Nephron progenitor cell (in vitro differentiated cells): ENCODE measurements at regions not wholly inside any gene's neighbourhood (a gene's known extent, or its start where the extent isn't known, plus 50 kb on each side); places are given as distances from the start of the nearest gene placed in this dataset.
A peak's percentile ranks its signal among the peaks of the same experiment; 100 is the strongest.

Source experiments
- DNase-seq: peaks from one replicate; pipeline ENCODE4 v3.0.0; 2021
- H3K27ac Mint-ChIP-seq: 2 replicates; pipeline ENCODE4 v1.8.0; 2021; ENCODE audit warnings: mild to moderate bottlenecking, moderate library complexity, mixed read lengths
- H3K27me3 Mint-ChIP-seq: 2 replicates; pipeline ENCODE4 v1.8.0; 2021; ENCODE audit warnings: mild to moderate bottlenecking, low read depth, mixed read lengths; ENCODE audit not compliant: poor library complexity
- H3K36me3 Mint-ChIP-seq: 2 replicates; pipeline ENCODE4 v1.8.0; 2021; ENCODE audit warnings: low read depth, mixed read lengths
- H3K4me1 Mint-ChIP-seq: 2 replicates; pipeline ENCODE4 v1.8.0; 2021; ENCODE audit warnings: mixed read lengths
- H3K4me3 Mint-ChIP-seq: 2 replicates; pipeline ENCODE4 v1.8.0; 2021; ENCODE audit warnings: mild to moderate bottlenecking, moderate library complexity, mixed read lengths
- H3K9me3 Mint-ChIP-seq: 2 replicates; pipeline ENCODE4 v1.8.0; 2021; ENCODE audit warnings: mild to moderate bottlenecking, moderate library complexity, mixed read lengths
- TF ChIP-seq, protein P1 (sequence below): fragments of 200-600 bp; sonication (generic); IDR thresholded peaks from 2 replicates; pipeline ENCODE4 v1.5.0; 2021; ENCODE audit warnings: antibody characterized with exemption

DNA sequence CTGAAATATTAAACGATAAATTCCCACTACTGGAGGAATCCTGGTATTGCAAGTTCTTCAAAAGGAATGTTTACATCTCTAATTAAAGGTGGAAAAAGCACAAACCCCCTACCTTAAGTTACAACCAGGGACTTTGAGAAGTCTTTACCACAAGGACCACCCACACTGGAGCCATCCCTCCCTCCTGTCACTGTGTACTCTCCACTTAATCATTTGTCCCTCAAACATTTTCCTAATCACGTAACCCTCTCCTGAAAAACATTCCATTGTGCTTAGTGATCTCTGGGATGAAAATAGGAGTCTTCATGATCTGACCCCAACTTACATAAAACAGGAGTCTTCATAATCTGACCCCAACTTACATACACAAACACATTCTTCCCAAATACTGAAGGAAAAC is 85.7 kb downstream of the SUCLG1 start:
- no peaks in the 10 kb centered on the region for H3K36me3 Mint-ChIP-seq
- peaks cover 4% of the 10 kb centered on the region for H3K27me3 Mint-ChIP-seq

DNA sequence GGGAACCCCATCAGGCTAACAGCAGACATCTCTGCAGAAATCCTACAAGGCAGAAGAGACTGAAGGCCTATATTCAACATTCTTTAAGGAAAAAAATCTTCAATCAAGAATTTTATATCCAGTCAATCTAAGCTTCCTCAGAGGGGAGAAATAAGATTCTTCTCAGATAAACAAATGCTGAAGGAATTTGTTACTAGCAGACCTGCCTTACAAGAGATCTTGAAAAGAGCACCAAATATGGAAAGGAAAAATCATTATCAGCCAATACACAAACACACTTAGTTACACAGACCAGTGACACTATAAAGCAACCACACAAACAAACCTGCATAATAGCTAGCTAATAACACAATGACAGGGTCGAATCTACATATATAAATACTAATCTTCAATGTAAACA is 96.5 kb downstream of the SUCLG1 start:
- no peaks in the 10 kb centered on the region for H3K4me1 Mint-ChIP-seq
- no peak overlapping the region for H3K4me3 Mint-ChIP-seq
- no peaks in the 10 kb centered on the region for H3K36me3 Mint-ChIP-seq
- peaks cover 44% of the 10 kb centered on the region for H3K9me3 Mint-ChIP-seq
- no peak overlapping the region for H3K27ac Mint-ChIP-seq
- H3K27me3 Mint-ChIP-seq, result peaks cover 3% of the 10 kb centered on the region
- TF ChIP-seq, protein P1, sequence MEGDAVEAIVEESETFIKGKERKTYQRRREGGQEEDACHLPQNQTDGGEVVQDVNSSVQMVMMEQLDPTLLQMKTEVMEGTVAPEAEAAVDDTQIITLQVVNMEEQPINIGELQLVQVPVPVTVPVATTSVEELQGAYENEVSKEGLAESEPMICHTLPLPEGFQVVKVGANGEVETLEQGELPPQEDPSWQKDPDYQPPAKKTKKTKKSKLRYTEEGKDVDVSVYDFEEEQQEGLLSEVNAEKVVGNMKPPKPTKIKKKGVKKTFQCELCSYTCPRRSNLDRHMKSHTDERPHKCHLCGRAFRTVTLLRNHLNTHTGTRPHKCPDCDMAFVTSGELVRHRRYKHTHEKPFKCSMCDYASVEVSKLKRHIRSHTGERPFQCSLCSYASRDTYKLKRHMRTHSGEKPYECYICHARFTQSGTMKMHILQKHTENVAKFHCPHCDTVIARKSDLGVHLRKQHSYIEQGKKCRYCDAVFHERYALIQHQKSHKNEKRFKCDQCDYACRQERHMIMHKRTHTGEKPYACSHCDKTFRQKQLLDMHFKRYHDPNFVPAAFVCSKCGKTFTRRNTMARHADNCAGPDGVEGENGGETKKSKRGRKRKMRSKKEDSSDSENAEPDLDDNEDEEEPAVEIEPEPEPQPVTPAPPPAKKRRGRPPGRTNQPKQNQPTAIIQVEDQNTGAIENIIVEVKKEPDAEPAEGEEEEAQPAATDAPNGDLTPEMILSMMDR, result no peak
- no peak for DNase-seq

More for the DNA sequence above, 85.7 kb downstream of the SUCLG1 start:
- peaks cover 4% of the 10 kb centered on the region for H3K9me3 Mint-ChIP-seq
- no peak overlapping the region for H3K27ac Mint-ChIP-seq
- no peak for DNase-seq
- H3K4me3 Mint-ChIP-seq, result no peak overlapping the region
- no peaks in the 10 kb centered on the region for H3K4me1 Mint-ChIP-seq
- TF ChIP-seq, protein P1, result no peak

DNA sequence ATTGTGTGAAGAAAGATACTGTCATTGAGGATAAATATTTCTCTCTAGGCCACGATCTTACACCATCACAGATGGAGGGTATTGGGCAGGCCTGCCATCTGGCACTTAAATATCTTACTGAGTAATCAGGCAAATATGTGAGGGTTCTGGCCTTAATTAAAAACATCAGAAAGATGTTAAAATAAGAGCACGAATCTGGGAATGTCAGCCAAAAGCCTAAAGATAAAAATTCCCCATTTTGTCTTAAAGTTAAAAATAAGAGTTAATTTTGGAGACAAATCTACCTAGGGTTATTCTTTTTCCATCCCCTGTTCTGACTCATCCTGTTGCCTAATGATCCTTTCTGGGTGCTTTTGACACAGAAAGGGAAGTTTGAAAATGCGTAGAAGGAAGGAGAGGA is 121.0 kb downstream of the SUCLG1 start:
- TF ChIP-seq, protein P1, result no peak
- H3K27ac Mint-ChIP-seq, result no peak overlapping the region
- H3K4me1 Mint-ChIP-seq, result no peaks in the 10 kb centered on the region
- no peak overlapping the region for H3K4me3 Mint-ChIP-seq
- peaks cover 11% of the 10 kb centered on the region for H3K27me3 Mint-ChIP-seq
- H3K9me3 Mint-ChIP-seq, result peaks cover 6% of the 10 kb centered on the region
- H3K36me3 Mint-ChIP-seq, result no peaks in the 10 kb centered on the region
- no peak for DNase-seq

DNA sequence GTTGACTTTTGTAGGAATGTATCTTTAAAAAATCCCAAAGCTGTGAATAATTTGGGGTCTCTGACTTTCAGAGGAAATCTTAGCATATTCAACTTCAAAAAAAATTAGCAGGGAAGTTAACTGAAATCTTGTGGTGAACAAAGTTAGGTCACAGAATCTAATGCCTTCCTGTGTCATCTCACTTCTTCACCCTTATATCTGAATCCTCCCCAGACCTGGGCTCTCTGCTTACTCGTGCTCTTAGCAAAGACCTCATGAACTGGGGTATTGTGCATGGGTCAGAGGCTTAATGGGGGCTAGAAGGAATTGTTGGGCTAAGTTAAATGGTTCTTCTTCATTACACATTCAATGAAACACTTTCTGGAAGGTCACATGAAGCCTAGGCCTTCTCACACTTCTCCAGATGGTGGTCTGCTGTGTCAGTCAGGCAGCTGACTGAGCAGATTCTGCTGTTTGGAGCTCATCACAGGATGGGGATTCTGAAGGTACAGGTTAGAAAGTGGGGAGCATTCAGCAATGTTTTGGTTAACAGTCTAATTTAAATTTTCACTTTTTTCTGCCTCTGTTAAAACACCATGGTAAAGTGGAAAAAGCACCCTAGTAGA is 131.3 kb downstream of the SUCLG1 start:
- Mint-ChIP-seq H3K27ac (no peak overlapping the region), H3K9me3 (no peaks in the 10 kb centered on the region), H3K4me1 (peaks cover 5% of the 10 kb centered on the region), H3K4me3 (no peak overlapping the region), H3K36me3 (no peaks in the 10 kb centered on the region), H3K27me3 (peaks cover 3% of the 10 kb centered on the region)
- TF ChIP-seq, protein P1, result no peak
- DNase-seq, result no peak

DNA sequence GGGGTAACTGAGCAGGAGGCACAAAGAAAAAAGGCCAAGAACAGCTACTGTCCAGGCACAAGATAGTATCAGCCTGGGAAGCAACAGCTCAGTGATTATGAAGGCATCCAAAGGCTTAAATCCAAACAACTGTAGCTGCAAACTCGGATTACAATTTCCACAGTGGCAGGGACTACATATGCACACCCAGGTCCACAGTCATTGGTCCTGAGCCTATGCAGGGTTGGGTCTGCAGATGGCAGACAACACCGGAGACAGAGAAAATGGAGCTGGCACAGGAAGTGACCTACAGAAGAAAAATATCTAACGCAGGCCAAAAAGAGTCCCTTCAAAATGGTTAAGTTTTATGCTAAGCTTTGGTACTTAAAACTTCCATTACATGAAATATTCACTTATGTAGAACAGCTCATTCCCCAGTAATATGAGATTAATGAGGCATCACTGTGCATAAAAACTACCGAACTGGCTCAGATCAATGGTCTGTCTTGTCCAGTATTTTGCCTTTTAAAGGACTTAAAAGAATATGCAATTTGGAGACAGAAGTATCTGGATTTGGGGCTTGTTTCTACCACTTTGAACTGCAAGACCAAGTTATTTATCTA is 132.1 kb downstream of the SUCLG1 start:
- Mint-ChIP-seq H3K4me3 (no peak overlapping the region), H3K27ac (peak overlapping the region; percentile 33), H3K9me3 (no peaks in the 10 kb centered on the region), H3K4me1 (peaks cover 5% of the 10 kb centered on the region), H3K36me3 (no peaks in the 10 kb centered on the region), H3K27me3 (peaks cover 3% of the 10 kb centered on the region)
- TF ChIP-seq, protein P1, result no peak
- no peak for DNase-seq

DNA sequence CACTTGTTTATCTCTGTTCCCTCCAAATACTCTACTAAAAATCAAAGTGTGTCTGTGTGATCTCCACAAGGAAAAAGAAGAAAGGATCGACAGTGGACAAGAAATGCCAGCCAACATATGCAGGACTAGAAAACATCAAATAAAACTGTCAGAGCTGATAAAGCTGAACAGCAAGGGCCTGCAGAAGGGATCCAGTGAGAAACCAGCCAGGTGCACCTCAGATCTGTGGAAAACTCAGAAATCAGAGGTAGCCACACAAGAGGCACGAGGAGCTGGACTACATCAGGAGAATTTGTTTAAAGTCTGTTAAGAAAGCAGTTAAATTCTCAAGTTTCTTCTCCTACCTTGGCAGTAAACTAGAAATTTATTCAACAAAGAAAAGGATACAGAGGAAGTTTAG is 135.2 kb downstream of the SUCLG1 start:
- Mint-ChIP-seq H3K4me1 (peaks cover 3% of the 10 kb centered on the region), H3K9me3 (no peaks in the 10 kb centered on the region), H3K27ac (peak overlapping the region; percentile 13), H3K4me3 (no peak overlapping the region), H3K27me3 (peaks cover 3% of the 10 kb centered on the region), H3K36me3 (no peaks in the 10 kb centered on the region)
- no peak for DNase-seq
- TF ChIP-seq, protein P1, result no peak
